HEK293 (cell line): ENCODE measurements at regions not wholly inside any gene's neighbourhood (a gene's known extent, or its start where the extent isn't known, plus 50 kb on each side); places are given as distances from the start of the nearest gene placed in this dataset.

Experiments
- CTCF ChIA-PET: fragments of 350-600 bp; formaldehyde crosslinking; extraction: SDS; loops from one replicate; lab custom pipeline; 2021; ENCODE audit warnings: antibody characterized with exemption; lab: Yijun Ruan, JAX
- POLR2A ChIA-PET: fragments of 300-600 bp; formaldehyde crosslinking; extraction: SDS; loops from one replicate; lab custom pipeline; 2020; ENCODE audit warnings: antibody characterized with exemption, inconsistent platforms; lab: Yijun Ruan, JAX
- H3K27ac ChIP-seq: fragments of 200-500 bp; sonication (Bioruptor generic); 2 replicates; pipeline ENCODE4 v1.5.1; 2014; ENCODE audit warnings: low read depth, low read length, control low read depth, inconsistent platforms; ENCODE audit errors: extremely low read depth
- H3K36me3 ChIP-seq, 2 experiments: fragments of 200-500 bp in 1 of 2; sonication (Bioruptor generic) in 1 of 2; 1 replicate in 1 of 2; 2 replicates in 1 of 2; pipeline ENCODE4 v1.5.1; 2014 to 2017; ENCODE audit warnings: inconsistent platforms in 2 of 2, low read length in 2 of 2; ENCODE audit not compliant: control insufficient read depth in 2 of 2, insufficient read depth in 1 of 2
- H3K4me1 ChIP-seq: fragments of 200-500 bp; sonication (Bioruptor generic); 2 replicates; pipeline ENCODE4 v1.5.1; 2014; ENCODE audit warnings: mild to moderate bottlenecking, low read length, inconsistent platforms; ENCODE audit not compliant: control insufficient read depth, insufficient read depth
- H3K4me3 ChIP-seq: 2 replicates; pipeline ENCODE4 v1.5.1; 2011; ENCODE audit warnings: low read depth, mild to moderate bottlenecking, control low read depth, low read length, moderate library complexity
- H3K9me3 ChIP-seq: fragments of 200-500 bp; sonication (Bioruptor generic); 2 replicates; pipeline ENCODE4 v1.5.1; 2014; ENCODE audit warnings: low read depth, low read length, inconsistent platforms; ENCODE audit not compliant: control insufficient read depth, insufficient read depth
- FEZF1 ChIP-seq: fragments of 450-650 bp; formaldehyde crosslinking; IDR thresholded peaks from 2 replicates; pipeline ENCODE4 v1.5.1; 2016; ENCODE audit warnings: missing biosample characterization, missing genetic modification characterization
- KLF7 ChIP-seq: fragments of 450-650 bp; formaldehyde crosslinking; IDR thresholded peaks from 2 replicates; pipeline ENCODE4 v1.5.1; 2016; ENCODE audit warnings: missing biosample characterization, missing genetic modification characterization, borderline replicate concordance
- MEIS1 ChIP-seq: sonication (generic); formaldehyde crosslinking; IDR thresholded peaks from 2 replicates; pipeline ENCODE4 v1.8.1; 2022; ENCODE audit warnings: missing genetic modification reagents, mild to moderate bottlenecking, borderline replicate concordance
- REPIN1 ChIP-seq: fragments of 450-650 bp; formaldehyde crosslinking; IDR thresholded peaks from 2 replicates; pipeline ENCODE4 v1.5.1; 2017; ENCODE audit warnings: missing biosample characterization, missing genetic modification characterization, low read depth
- SP7 ChIP-seq: fragments of 450-650 bp; formaldehyde crosslinking; IDR thresholded peaks from 2 replicates; pipeline ENCODE4 v1.5.1; 2016; ENCODE audit warnings: missing biosample characterization, missing genetic modification characterization
- ZFP41 ChIP-seq: fragments of 450-650 bp; formaldehyde crosslinking; IDR thresholded peaks from 2 replicates; pipeline ENCODE4 v1.5.1; 2016; ENCODE audit warnings: missing biosample characterization, missing genetic modification characterization, borderline replicate concordance
- ZNF169 ChIP-seq: fragments of 450-650 bp; formaldehyde crosslinking; IDR thresholded peaks from 2 replicates; pipeline ENCODE4 v1.5.1; 2016; ENCODE audit warnings: missing biosample characterization, missing genetic modification characterization
- ZNF184 ChIP-seq: fragments of 450-650 bp; IDR thresholded peaks from 2 replicates; pipeline ENCODE4 v1.5.1; 2018; ENCODE audit warnings: missing biosample characterization, mild to moderate bottlenecking, missing genetic modification characterization
- ZNF2 ChIP-seq: fragments of 450-650 bp; formaldehyde crosslinking; IDR thresholded peaks from 2 replicates; pipeline ENCODE4 v1.5.1; 2016; ENCODE audit warnings: missing biosample characterization, missing genetic modification characterization
- ZNF214 ChIP-seq: fragments of 450-650 bp; formaldehyde crosslinking; IDR thresholded peaks from 2 replicates; pipeline ENCODE4 v1.5.1; 2017; ENCODE audit warnings: missing biosample characterization, mild to moderate bottlenecking, missing genetic modification characterization, borderline replicate concordance
- ZNF24 ChIP-seq: fragments of 450-650 bp; formaldehyde crosslinking; IDR thresholded peaks from 2 replicates; pipeline ENCODE4 v1.5.1; 2016; ENCODE audit warnings: missing biosample characterization, missing genetic modification characterization
- ZNF280D ChIP-seq: fragments of 450-650 bp; formaldehyde crosslinking; IDR thresholded peaks from 2 replicates; pipeline ENCODE4 v1.5.1; 2016; ENCODE audit warnings: missing biosample characterization, missing genetic modification characterization
- ZNF335 ChIP-seq: fragments of 450-650 bp; formaldehyde crosslinking; conservative IDR thresholded peaks from 2 replicates; pipeline ENCODE4 v1.5.1; 2016; ENCODE audit warnings: missing biosample characterization, missing genetic modification characterization
- ZNF341 ChIP-seq: fragments of 450-650 bp; formaldehyde crosslinking; IDR thresholded peaks from 2 replicates; pipeline ENCODE4; 2016; ENCODE audit warnings: low read depth, missing biosample characterization, missing genetic modification characterization
- ZNF416 ChIP-seq: fragments of 450-650 bp; formaldehyde crosslinking; IDR thresholded peaks from 2 replicates; pipeline ENCODE4 v1.5.1; 2016; ENCODE audit warnings: missing biosample characterization, missing genetic modification characterization
- ZNF585B ChIP-seq: fragments of 450-650 bp; formaldehyde crosslinking; IDR thresholded peaks from 2 replicates; pipeline ENCODE4 v1.5.1; 2016; ENCODE audit warnings: missing biosample characterization, missing genetic modification characterization
- ZNF600 ChIP-seq: fragments of 450-650 bp; formaldehyde crosslinking; IDR thresholded peaks from 2 replicates; pipeline ENCODE4 v1.5.1; 2016; ENCODE audit warnings: missing biosample characterization, missing genetic modification characterization
- ZNF621 ChIP-seq: fragments of 450-650 bp; formaldehyde crosslinking; IDR thresholded peaks from 2 replicates; pipeline ENCODE4 v1.5.1; 2017; ENCODE audit warnings: missing biosample characterization, missing genetic modification characterization
- ZNF701 ChIP-seq: fragments of 450-650 bp; formaldehyde crosslinking; IDR thresholded peaks from 2 replicates; pipeline ENCODE4 v1.5.1; 2016; ENCODE audit warnings: missing biosample characterization, missing genetic modification characterization
- ZNF768 ChIP-seq: fragments of 450-650 bp; formaldehyde crosslinking; IDR thresholded peaks from 2 replicates; pipeline ENCODE4 v1.5.1; 2018; ENCODE audit warnings: missing biosample characterization, mild to moderate bottlenecking, missing genetic modification characterization
- ZNF777 ChIP-seq: fragments of 450-650 bp; formaldehyde crosslinking; IDR thresholded peaks from 2 replicates; pipeline ENCODE4 v1.5.1; 2017; ENCODE audit warnings: missing biosample characterization, missing genetic modification characterization, borderline replicate concordance
- ZSCAN5A ChIP-seq: fragments of 450-650 bp; formaldehyde crosslinking; IDR thresholded peaks from 2 replicates; pipeline ENCODE4 v1.5.1; 2016; ENCODE audit warnings: missing biosample characterization, missing genetic modification characterization

- no peak overlapping the region for H3K27ac ChIP-seq
- POLR2A ChIA-PET, result no interaction called here
- no peak for TF ChIP-seq ZNF24 (tag by site-specific recombination)
- no peak for TF ChIP-seq ZNF777 (tag by site-specific recombination)
- TF ChIP-seq FEZF1 (tag by site-specific recombination), result no peak
- TF ChIP-seq ZSCAN5A (tag by site-specific recombination), result no peak
- TF ChIP-seq ZNF184 (tag by site-specific recombination), result no peak
- no peak for TF ChIP-seq ZNF280D (tag by site-specific recombination)
- no peak for TF ChIP-seq ZNF621 (tag by site-specific recombination)
- no peak for TF ChIP-seq ZNF600 (tag by site-specific recombination)
- no peak for TF ChIP-seq REPIN1 (tag by site-specific recombination)
- TF ChIP-seq ZFP41, result no peak
These were observed 427.1 kb upstream of the FAM47C start for GRCh38 chrX:36581030-36581429.

GRCh38 chrX:36583674-36584073 is 424.5 kb upstream of the FAM47C start:
- ChIA-PET POLR2A (no interaction called here), CTCF (interaction anchor here (0.6 kb wide), 1 partner anchor 180 kb away, joined by 4 read pairs; no protein-coding TSS in a partner anchor)
- no peaks in the 10 kb centered on the region for H3K4me1 ChIP-seq
- no peak for TF ChIP-seq SP7 (tag by site-specific recombination)
- no peak for TF ChIP-seq ZNF585B (tag by site-specific recombination)
- TF ChIP-seq ZNF214 (tag by site-specific recombination), result no peak
- TF ChIP-seq ZNF768 (tag by site-specific recombination), result no peak
- no peak for TF ChIP-seq ZNF280D (tag by site-specific recombination)
- no peak for TF ChIP-seq KLF7 (tag by site-specific recombination)
- no peak for TF ChIP-seq ZNF701 (tag by site-specific recombination)
- TF ChIP-seq ZNF341 (tag by site-specific recombination), result no peak
- no peak for TF ChIP-seq MEIS1 (CRISPR knock-in tag)
- TF ChIP-seq ZNF416, result no peak
- no peak for TF ChIP-seq ZNF169 (tag by site-specific recombination)
- TF ChIP-seq ZNF2, result no peak
- TF ChIP-seq ZNF335 (tag by site-specific recombination), result no peak
- no peak overlapping the region for H3K4me3 ChIP-seq
- H3K9me3 ChIP-seq, result no peaks in the 10 kb centered on the region
- H3K36me3 ChIP-seq, result no peaks in the 10 kb centered on the region
- H3K27ac ChIP-seq, result no peak overlapping the region

More at GRCh38 chrX:36581030-36581429, 427.1 kb upstream of the FAM47C start:
- H3K4me3 ChIP-seq, result no peak overlapping the region
- CTCF ChIA-PET, result no interaction called here
- H3K9me3 ChIP-seq, result no peaks in the 10 kb centered on the region
- no peaks in the 10 kb centered on the region for H3K36me3 ChIP-seq
- H3K4me1 ChIP-seq, result no peaks in the 10 kb centered on the region
